Left lung (tissue), 4 donors: ENCODE measurements at regions not wholly inside any gene's neighbourhood (a gene's known extent, or its start where the extent isn't known, plus 50 kb on each side); places are given as distances from the start of the nearest gene placed in this dataset.

Source experiments
- ATAC-seq: fragments of 200-7000 bp; cut with Tn5 transposase; one replicate; pipeline ENCODE4 v1.9.1; 2020; ENCODE audit warnings: moderate library complexity
- DNase-seq, 4 donors: peaks; one replicate each; pipeline ENCODE4 v3.0.0-alpha.2; 2013 to 2020
- H3K27ac ChIP-seq, 2 donors: fragments of 200-600 bp; sonication (generic) in 1 of 2; one replicate each; pipeline versions ENCODE4 v1.5.0 to v1.8.0; 2020 to 2021
- H3K27me3 ChIP-seq, 2 donors: fragments of 200-600 bp; sonication (generic) in 1 of 2; one replicate each; pipeline versions ENCODE4 v1.5.0 to v1.8.0; 2020 to 2021
- H3K36me3 ChIP-seq, 2 donors: fragments of 200-600 bp; sonication (generic) in 1 of 2; one replicate each; pipeline versions ENCODE4 v1.5.0 to v1.8.0; 2020 to 2021
- H3K4me1 ChIP-seq, 2 donors: fragments of 200-600 bp; one replicate each; pipeline ENCODE4 v1.8.0; 2021
- H3K4me3 ChIP-seq, 2 donors: fragments of 200-600 bp; sonication (generic) in 1 of 2; one replicate each; pipeline versions ENCODE4 v1.5.0 to v1.8.0; 2020 to 2021; ENCODE audit warnings: mild to moderate bottlenecking in 1 of 2
- H3K9me3 ChIP-seq, 2 donors: fragments of 200-600 bp; sonication (generic) in 1 of 2; one replicate each; pipeline versions ENCODE4 v1.5.0 to v1.8.0; 2020 to 2021
- CTCF ChIP-seq, 2 donors: fragments of 200-600 bp; sonication (generic) in 1 of 2; IDR thresholded peaks; one replicate each; pipeline versions ENCODE4 v1.5.0 to v1.8.0; 2021; ENCODE audit warnings: antibody characterized with exemption in 2 of 2
- intact Hi-C, 2 donors: fragments of 100-400 bp; cut with DNase I; formaldehyde crosslinking; loops; one replicate each; pipeline versions ENCODE4 v1.11.2 to v1.14.2; 2022
- donor health status: DM: no; HTN: yes; CAD: no.
- donor health status: DM: no; HTN: no; CAD: no.

GRCh38 chr2:134086594-134087219, 167.2 kb upstream of the MGAT5 start:
- ATAC-seq (no peak), DNase-seq (no peak)
- Histone ChIP-seq H3K4me1 (no peaks in the 10 kb centered on the region), H3K27me3 (no peaks in the 10 kb centered on the region), H3K27ac (no peak overlapping the region), H3K4me3 (no peak overlapping the region), H3K9me3 (no peaks in the 10 kb centered on the region), H3K36me3 (no peaks in the 10 kb centered on the region)
- no peak for TF ChIP-seq CTCF (IDR thresholded peaks at IDR 0.05)
- intact Hi-C loops, result no loop called here

GRCh38 chr2:134087371-134087921, 166.4 kb upstream of the MGAT5 start:
- no peaks in the 10 kb centered on the region for H3K36me3 ChIP-seq

GRCh38 chr2:134089454-134089853, 164.4 kb upstream of the MGAT5 start:
- no peak overlapping the region for H3K4me3 ChIP-seq
- no peak for DNase-seq
- intact Hi-C loops, result no loop called here

More at GRCh38 chr2:134087371-134087921, 166.4 kb upstream of the MGAT5 start:
- ATAC-seq, result no peak
- no peaks in the 10 kb centered on the region for H3K9me3 ChIP-seq
- H3K4me3 ChIP-seq, result no peak overlapping the region
- intact Hi-C loops, result no loop called here
- no peak for DNase-seq
- TF ChIP-seq CTCF (IDR thresholded peaks at IDR 0.05), result no peak
- H3K27me3 ChIP-seq, result no peaks in the 10 kb centered on the region
- H3K27ac ChIP-seq, result no peak overlapping the region
- H3K4me1 ChIP-seq, result no peaks in the 10 kb centered on the region

GRCh38 chr2:134097740-134098139, 156.1 kb upstream of the MGAT5 start:
- H3K27ac ChIP-seq, result no peak overlapping the region
- no peaks in the 10 kb centered on the region for H3K4me1 ChIP-seq
- ATAC-seq, result no peak
- H3K4me3 ChIP-seq, result no peak overlapping the region
- DNase-seq, result no peak
- H3K9me3 ChIP-seq, result peaks cover 0 to 11% of the 10 kb centered on the region in 2 donors
- intact Hi-C loops, result no loop called here
- no peak for TF ChIP-seq CTCF (IDR thresholded peaks at IDR 0.05)
- no peaks in the 10 kb centered on the region for H3K27me3 ChIP-seq
- no peaks in the 10 kb centered on the region for H3K36me3 ChIP-seq

More at GRCh38 chr2:134089454-134089853, 164.4 kb upstream of the MGAT5 start:
- H3K4me1 ChIP-seq, result no peaks in the 10 kb centered on the region
- H3K36me3 ChIP-seq, result no peaks in the 10 kb centered on the region
- no peak overlapping the region for H3K27ac ChIP-seq
- H3K27me3 ChIP-seq, result no peaks in the 10 kb centered on the region
- TF ChIP-seq CTCF (IDR thresholded peaks at IDR 0.05), result no peak
- ATAC-seq, result no peak
- H3K9me3 ChIP-seq, result peaks cover 0 to 3% of the 10 kb centered on the region in 2 donors

GRCh38 chr2:134098321-134098720, 155.6 kb upstream of the MGAT5 start:
- no peaks in the 10 kb centered on the region for H3K36me3 ChIP-seq
- peaks cover 0 to 11% of the 10 kb centered on the region in 2 donors for H3K9me3 ChIP-seq
- DNase-seq (no peak), ATAC-seq (peak; percentile 54)
- no peak overlapping the region for H3K27ac ChIP-seq
- H3K4me3 ChIP-seq, result no peak overlapping the region
- no peaks in the 10 kb centered on the region for H3K27me3 ChIP-seq
- H3K4me1 ChIP-seq, result no peaks in the 10 kb centered on the region
- intact Hi-C loops, result no loop called here
- no peak for TF ChIP-seq CTCF (IDR thresholded peaks at IDR 0.05)
